Right forelimb (tissue), 1 donor: ENCODE measurements at regions not wholly inside any gene's neighbourhood (a gene's known extent, or its start where the extent isn't known, plus 50 kb on each side); places are given as distances from the start of the nearest gene placed in this dataset.
"Not testable (repeated sequence)": the region's sequence is repeated elsewhere in the genome, so short reads cannot be mapped to it uniquely, and the experiment has no call there.

Experiments used
- DNase-seq: peaks from one replicate; pipeline ENCODE4 v3.0.0-alpha.2; 2018

GRCh38 chr3:34013818-34014570, 215.6 kb downstream of the PDCD6IP start:
- DNase-seq: no peak

GRCh38 chr3:34015204-34016142, 217.0 kb downstream of the PDCD6IP start:
- DNase-seq: no peak

- DNase-seq: no peak
Measured at GRCh38 chr3:34016925-34017587, 218.6 kb downstream of the PDCD6IP start.

- no peak for DNase-seq
Measured at GRCh38 chr3:34017757-34018156, 219.3 kb downstream of the PDCD6IP start.

GRCh38 chr3:34019158-34019557, 220.7 kb downstream of the PDCD6IP start:
- no peak for DNase-seq

- no peak for DNase-seq
Measured at GRCh38 chr3:34020170-34020569, 221.7 kb downstream of the PDCD6IP start.

GRCh38 chr3:34020726-34021680, 222.6 kb downstream of the PDCD6IP start:
- no peak for DNase-seq

- no peak for DNase-seq
Measured at GRCh38 chr3:34022147-34022546, 223.7 kb downstream of the PDCD6IP start.

- no peak for DNase-seq
Measured at GRCh38 chr3:34024447-34025240, 226.2 kb downstream of the PDCD6IP start.

GRCh38 chr3:34033839-34034238, 235.4 kb downstream of the PDCD6IP start:
- no peak for DNase-seq

- no peak for DNase-seq
Measured at GRCh38 chr3:34034840-34035239, 236.4 kb downstream of the PDCD6IP start.

GRCh38 chr3:34035775-34036174, 237.3 kb downstream of the PDCD6IP start:
- no peak for DNase-seq

- no peak for DNase-seq
Measured at GRCh38 chr3:34037260-34037659, 238.8 kb downstream of the PDCD6IP start.

- DNase-seq: no peak
Measured at GRCh38 chr3:34038131-34038530, 239.7 kb downstream of the PDCD6IP start.

- no peak for DNase-seq
Measured at GRCh38 chr3:34046154-34046553, 247.7 kb downstream of the PDCD6IP start.

- no peak for DNase-seq
Measured at GRCh38 chr3:34053626-34054025, 255.2 kb downstream of the PDCD6IP start.

GRCh38 chr3:34056181-34056910, 257.9 kb downstream of the PDCD6IP start:
- DNase-seq: no peak

GRCh38 chr3:34056951-34057390, 258.5 kb downstream of the PDCD6IP start:
- no peak for DNase-seq

GRCh38 chr3:34060995-34061394, 262.6 kb downstream of the PDCD6IP start:
- DNase-seq: not testable (repeated sequence)

- DNase-seq: no peak
Measured at GRCh38 chr3:34065901-34066300, 267.5 kb downstream of the PDCD6IP start.

- DNase-seq: no peak
Measured at GRCh38 chr3:34066328-34066727, 267.9 kb downstream of the PDCD6IP start.
